Esophagus squamous epithelium (tissue), 4 donors: ENCODE measurements at regions not wholly inside any gene's neighbourhood (a gene's known extent, or its start where the extent isn't known, plus 50 kb on each side); places are given as distances from the start of the nearest gene placed in this dataset.

Experiments
- CTCF ChIP-seq, 6 experiments: fragments of 450-650 bp in 4 of 6; fragments of 200-600 bp in 2 of 6; sonication (generic) in 2 of 6; IDR thresholded peaks; one replicate each; pipeline ENCODE4 v1.5.1; 2016 to 2019; ENCODE audit warnings: antibody characterized with exemption in 6 of 6, mild to moderate bottlenecking in 4 of 6, moderate library complexity in 4 of 6
- POLR2A ChIP-seq, 4 donors: fragments of 450-650 bp; IDR thresholded peaks; one replicate each; pipeline ENCODE4 v1.6.1; 2017; ENCODE audit warnings: antibody characterized with exemption in 4 of 4, mild to moderate bottlenecking in 4 of 4, moderate library complexity in 3 of 4

- no peak for TF ChIP-seq CTCF (IDR thresholded peaks at IDR 0.05)
- no peak for TF ChIP-seq POLR2A (IDR thresholded peaks at IDR 0.05)
Measured at GRCh38 chrX:5716666-5717065, 512.0 kb downstream of the NLGN4X start.
